Neural cell (in vitro differentiated cells): ENCODE measurements at regions not wholly inside any gene's neighbourhood (a gene's known extent, or its start where the extent isn't known, plus 50 kb on each side); places are given as distances from the start of the nearest gene placed in this dataset.

ENCODE experiments used
- H2AFZ ChIP-seq: fragments of 200-600, 300-800 bp; sonication (generic), shearing (Covaris generic); 2 replicates; pipeline ENCODE4 v1.6.0; 2014; ENCODE audit warnings: low read depth, mild to moderate bottlenecking, antibody characterized with exemption, low read length, moderate library complexity
- H3F3A ChIP-seq: fragments of 200-600 bp; shearing (Covaris generic); 2 replicates; pipeline ENCODE4 v1.6.1; 2016; ENCODE audit warnings: mild to moderate bottlenecking, moderate library complexity, mixed read lengths, antibody characterized with exemption, low read length; ENCODE audit not compliant: insufficient read depth, poor library complexity, severe bottlenecking
- H3K27ac ChIP-seq: fragments of 200-600, 300-800 bp; sonication (generic), shearing (Covaris generic); 2 replicates; pipeline ENCODE4 v1.5.1; 2014; ENCODE audit warnings: mild to moderate bottlenecking, low read length, moderate library complexity
- H3K27me3 ChIP-seq: fragments of 300-800, 200-600 bp; sonication (generic), shearing (Covaris generic); 2 replicates; pipeline ENCODE4 v1.6.0; 2014; ENCODE audit warnings: mild to moderate bottlenecking, low read depth, low read length, moderate library complexity; ENCODE audit not compliant: insufficient read depth
- H3K36me3 ChIP-seq: fragments of 300-800, 200-600 bp; sonication (generic), shearing (Covaris generic); 2 replicates; pipeline ENCODE4 v1.5.1; 2014; ENCODE audit warnings: mild to moderate bottlenecking, antibody characterized with exemption, low read length, moderate library complexity; ENCODE audit not compliant: insufficient read depth
- H3K4me2 ChIP-seq: fragments of 300-800, 200-600 bp; sonication (generic), shearing (Covaris generic); 2 replicates; pipeline ENCODE4 v1.6.0; 2014; ENCODE audit warnings: mild to moderate bottlenecking, low read length
- H3K4me3 ChIP-seq: fragments of 300-800, 200-600 bp; sonication (generic), shearing (Covaris generic); 2 replicates; pipeline ENCODE4 v1.5.1; 2014; ENCODE audit warnings: mild to moderate bottlenecking, low read length, moderate library complexity
- H3K79me2 ChIP-seq: fragments of 200-600 bp; shearing (Covaris generic); replicated peaks from 2 replicates; pipeline ENCODE4 v1.6.0; 2014; ENCODE audit warnings: mild to moderate bottlenecking, low read length, moderate library complexity; ENCODE audit not compliant: insufficient read depth
- H3K9ac ChIP-seq: fragments of 300-800, 200-600 bp; sonication (generic), shearing (Covaris generic); 2 replicates; pipeline ENCODE4 v1.6.1; 2016; ENCODE audit warnings: mild to moderate bottlenecking, low read length, mixed read lengths
- H3K9me2 ChIP-seq: fragments of 200-600 bp; shearing (Covaris generic); 2 replicates; pipeline ENCODE4 v1.6.1; 2016; ENCODE audit warnings: mild to moderate bottlenecking, low read length, mixed read lengths; ENCODE audit not compliant: insufficient read depth
- H3K9me3 ChIP-seq: fragments of 200-600, 300-800 bp; sonication (generic), shearing (Covaris generic); 2 replicates; pipeline ENCODE4 v1.6.1; 2016; ENCODE audit warnings: mild to moderate bottlenecking, mixed run types, low read length, moderate library complexity, mixed read lengths
- H4K20me1 ChIP-seq: fragments of 200-600 bp; shearing (Covaris generic); 2 replicates; pipeline ENCODE4 v1.6.1; 2016; ENCODE audit warnings: mild to moderate bottlenecking, mixed run types; ENCODE audit not compliant: insufficient read depth
- EP300 ChIP-seq: fragments of 450-650 bp; conservative IDR thresholded peaks from 2 replicates; pipeline ENCODE4 v1.6.1; 2014; ENCODE audit warnings: antibody characterized with exemption, mild to moderate bottlenecking, moderate library complexity; ENCODE audit not compliant: poor library complexity, severe bottlenecking
- EZH2 ChIP-seq: fragments of 200-600, 300-800 bp; shearing (Covaris generic), sonication (generic); IDR thresholded peaks from 2 replicates; pipeline ENCODE4 v1.6.1; 2014; ENCODE audit warnings: antibody characterized with exemption, low read length, borderline replicate concordance, mild to moderate bottlenecking; ENCODE audit not compliant: insufficient read depth, poor library complexity, severe bottlenecking
- MXI1 ChIP-seq: fragments of 450-650 bp; conservative IDR thresholded peaks from 2 replicates; pipeline ENCODE4 v1.6.1; 2014; ENCODE audit warnings: antibody characterized with exemption, mild to moderate bottlenecking; ENCODE audit not compliant: poor library complexity, severe bottlenecking
- POLR2AphosphoS5 ChIP-seq: IDR thresholded peaks from 2 replicates; pipeline ENCODE4 v1.6.1; 2012
- RAD21 ChIP-seq: fragments of 450-650 bp; conservative IDR thresholded peaks from 2 replicates; pipeline ENCODE4 v1.6.1; 2014; ENCODE audit warnings: antibody characterized with exemption, mild to moderate bottlenecking, moderate library complexity
- SMC3 ChIP-seq: fragments of 450-650 bp; conservative IDR thresholded peaks from 2 replicates; pipeline ENCODE4 v1.6.1; 2014; ENCODE audit warnings: antibody characterized with exemption, mild to moderate bottlenecking, moderate library complexity; ENCODE audit not compliant: poor library complexity
- TAF1 ChIP-seq: IDR thresholded peaks from 2 replicates; pipeline ENCODE4 v1.6.1; 2012; ENCODE audit warnings: low read depth
- TF ChIP-seq, protein P1 (sequence below): IDR thresholded peaks from 2 replicates; pipeline ENCODE4 v1.6.1; 2012; ENCODE audit warnings: borderline replicate concordance
- TF ChIP-seq, protein P2 (sequence below): fragments of 450-650 bp; IDR thresholded peaks from 2 replicates; pipeline ENCODE4 v1.5.1; 2014; ENCODE audit warnings: antibody characterized with exemption, mild to moderate bottlenecking, moderate library complexity; ENCODE audit not compliant: poor library complexity, severe bottlenecking

DNA sequence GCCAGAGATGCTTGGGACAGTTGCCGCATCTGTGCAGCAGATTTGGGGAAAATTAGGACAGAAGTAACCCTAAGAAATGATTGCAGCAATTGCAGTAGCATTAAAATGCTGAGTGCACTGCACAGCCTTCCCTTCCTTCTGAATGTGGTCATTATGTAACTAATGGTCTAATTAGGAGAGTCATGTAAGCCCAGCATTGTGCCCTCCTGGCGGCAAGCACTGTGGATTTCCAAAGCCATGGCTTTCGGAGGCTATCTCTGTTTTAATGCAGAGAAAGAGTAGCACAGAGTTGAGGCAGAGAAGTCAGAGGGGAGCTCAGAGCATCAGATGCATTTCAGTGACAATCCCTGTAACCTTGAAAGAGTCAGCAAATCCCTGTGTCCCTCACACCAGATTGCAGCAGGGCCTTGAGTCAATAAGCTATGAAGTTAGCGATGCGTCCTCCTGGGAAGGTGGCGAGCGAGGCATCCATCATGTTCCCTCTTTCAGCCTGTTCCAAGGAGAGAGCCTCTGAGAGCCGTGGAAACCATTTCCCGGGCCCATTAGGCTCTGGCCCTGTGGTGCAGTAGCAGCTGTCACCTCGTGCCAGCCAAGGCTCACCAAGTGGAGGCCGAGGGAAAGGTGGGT is 307.2 kb downstream of the FBXO15 start:
- no peak overlapping the region for H3K4me2 ChIP-seq
- TF ChIP-seq TAF1 (no peak), MXI1 (no peak), POLR2AphosphoS5 (no peak), EP300 (no peak), SMC3 (no peak), EZH2 (no peak), RAD21 (no peak)
- TF ChIP-seq, protein P1, sequence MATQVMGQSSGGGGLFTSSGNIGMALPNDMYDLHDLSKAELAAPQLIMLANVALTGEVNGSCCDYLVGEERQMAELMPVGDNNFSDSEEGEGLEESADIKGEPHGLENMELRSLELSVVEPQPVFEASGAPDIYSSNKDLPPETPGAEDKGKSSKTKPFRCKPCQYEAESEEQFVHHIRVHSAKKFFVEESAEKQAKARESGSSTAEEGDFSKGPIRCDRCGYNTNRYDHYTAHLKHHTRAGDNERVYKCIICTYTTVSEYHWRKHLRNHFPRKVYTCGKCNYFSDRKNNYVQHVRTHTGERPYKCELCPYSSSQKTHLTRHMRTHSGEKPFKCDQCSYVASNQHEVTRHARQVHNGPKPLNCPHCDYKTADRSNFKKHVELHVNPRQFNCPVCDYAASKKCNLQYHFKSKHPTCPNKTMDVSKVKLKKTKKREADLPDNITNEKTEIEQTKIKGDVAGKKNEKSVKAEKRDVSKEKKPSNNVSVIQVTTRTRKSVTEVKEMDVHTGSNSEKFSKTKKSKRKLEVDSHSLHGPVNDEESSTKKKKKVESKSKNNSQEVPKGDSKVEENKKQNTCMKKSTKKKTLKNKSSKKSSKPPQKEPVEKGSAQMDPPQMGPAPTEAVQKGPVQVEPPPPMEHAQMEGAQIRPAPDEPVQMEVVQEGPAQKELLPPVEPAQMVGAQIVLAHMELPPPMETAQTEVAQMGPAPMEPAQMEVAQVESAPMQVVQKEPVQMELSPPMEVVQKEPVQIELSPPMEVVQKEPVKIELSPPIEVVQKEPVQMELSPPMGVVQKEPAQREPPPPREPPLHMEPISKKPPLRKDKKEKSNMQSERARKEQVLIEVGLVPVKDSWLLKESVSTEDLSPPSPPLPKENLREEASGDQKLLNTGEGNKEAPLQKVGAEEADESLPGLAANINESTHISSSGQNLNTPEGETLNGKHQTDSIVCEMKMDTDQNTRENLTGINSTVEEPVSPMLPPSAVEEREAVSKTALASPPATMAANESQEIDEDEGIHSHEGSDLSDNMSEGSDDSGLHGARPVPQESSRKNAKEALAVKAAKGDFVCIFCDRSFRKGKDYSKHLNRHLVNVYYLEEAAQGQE: no peak
- TF ChIP-seq, protein P2, sequence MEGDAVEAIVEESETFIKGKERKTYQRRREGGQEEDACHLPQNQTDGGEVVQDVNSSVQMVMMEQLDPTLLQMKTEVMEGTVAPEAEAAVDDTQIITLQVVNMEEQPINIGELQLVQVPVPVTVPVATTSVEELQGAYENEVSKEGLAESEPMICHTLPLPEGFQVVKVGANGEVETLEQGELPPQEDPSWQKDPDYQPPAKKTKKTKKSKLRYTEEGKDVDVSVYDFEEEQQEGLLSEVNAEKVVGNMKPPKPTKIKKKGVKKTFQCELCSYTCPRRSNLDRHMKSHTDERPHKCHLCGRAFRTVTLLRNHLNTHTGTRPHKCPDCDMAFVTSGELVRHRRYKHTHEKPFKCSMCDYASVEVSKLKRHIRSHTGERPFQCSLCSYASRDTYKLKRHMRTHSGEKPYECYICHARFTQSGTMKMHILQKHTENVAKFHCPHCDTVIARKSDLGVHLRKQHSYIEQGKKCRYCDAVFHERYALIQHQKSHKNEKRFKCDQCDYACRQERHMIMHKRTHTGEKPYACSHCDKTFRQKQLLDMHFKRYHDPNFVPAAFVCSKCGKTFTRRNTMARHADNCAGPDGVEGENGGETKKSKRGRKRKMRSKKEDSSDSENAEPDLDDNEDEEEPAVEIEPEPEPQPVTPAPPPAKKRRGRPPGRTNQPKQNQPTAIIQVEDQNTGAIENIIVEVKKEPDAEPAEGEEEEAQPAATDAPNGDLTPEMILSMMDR: no peak

GRCh38 chr18:73839441-73839840 is 308.2 kb downstream of the FBXO15 start:
- no peak overlapping the region for H3K27ac ChIP-seq
- H3K9ac ChIP-seq: no peak overlapping the region
- no peaks in the 10 kb centered on the region for H3K79me2 ChIP-seq
- H3K4me2 ChIP-seq: no peak overlapping the region
- H3K9me3 ChIP-seq: no peaks in the 10 kb centered on the region
- no peaks in the 10 kb centered on the region for H4K20me1 ChIP-seq
- H2AFZ ChIP-seq: no peak overlapping the region
- H3K36me3 ChIP-seq: no peaks in the 10 kb centered on the region
- no peaks in the 10 kb centered on the region for H3F3A ChIP-seq
- H3K9me2 ChIP-seq: no peaks in the 10 kb centered on the region
- TF ChIP-seq EZH2: no peak
- TF ChIP-seq, protein P1: no peak
- no peak for TF ChIP-seq SMC3
- no peak for TF ChIP-seq TAF1
- TF ChIP-seq EP300: no peak
- TF ChIP-seq MXI1: no peak
- TF ChIP-seq POLR2AphosphoS5: no peak
- TF ChIP-seq, protein P2: no peak
- no peak for TF ChIP-seq RAD21
- no peak overlapping the region for H3K4me3 ChIP-seq
- H3K27me3 ChIP-seq: no peaks in the 10 kb centered on the region

More for the DNA sequence above, 307.2 kb downstream of the FBXO15 start:
- H3K36me3 ChIP-seq: no peaks in the 10 kb centered on the region
- H3F3A ChIP-seq: no peaks in the 10 kb centered on the region
- no peak overlapping the region for H3K9ac ChIP-seq
- H3K9me3 ChIP-seq: no peaks in the 10 kb centered on the region
- H3K27me3 ChIP-seq: no peaks in the 10 kb centered on the region
- H4K20me1 ChIP-seq: no peaks in the 10 kb centered on the region
- no peaks in the 10 kb centered on the region for H3K9me2 ChIP-seq
- H2AFZ ChIP-seq: no peak overlapping the region
- H3K79me2 ChIP-seq: no peaks in the 10 kb centered on the region
- no peak overlapping the region for H3K4me3 ChIP-seq
- no peak overlapping the region for H3K27ac ChIP-seq
